ENCODE measurements at regions not wholly inside any gene's neighbourhood (a gene's known extent, or its start where the extent isn't known, plus 50 kb on each side); places are given as distances from the start of the nearest gene placed in this dataset.

- Histone ChIP-seq H3K79me2 (ENCODE audit: insufficient read depth, low read length) (no peaks in the 10 kb centered on the region), H4K20me1 (ENCODE audit: insufficient read depth, low read length, poor library complexity, severe bottlenecking) (no peaks in the 10 kb centered on the region)
Observed at GRCh38 chr3:162143180-162143579, 646.6 kb downstream of the OTOL1 start.

GRCh38 chr3:162147996-162148395, 651.4 kb downstream of the OTOL1 start:
- no peaks in the 10 kb centered on the region for H3K9me3 ChIP-seq (ENCODE audit: insufficient read depth, low read depth, low read length)
- no peaks in the 10 kb centered on the region for H3K9me2 ChIP-seq (replicated peaks; ENCODE audit: low read depth, low read length)
- TF ChIP-seq EZH2phosphoT487 (IDR thresholded peaks at IDR 0.05; ENCODE audit: borderline replicate concordance) (no peak), CTCF (conservative IDR thresholded peaks at IDR 0.05; ENCODE audit: low read length) (no peak)
- H3K4me2 ChIP-seq (ENCODE audit: low read depth, low read length, poor library complexity, severe bottlenecking): no peak overlapping the region
- H3K9ac ChIP-seq (ENCODE audit: low read depth, low read length, poor library complexity, severe bottlenecking): no peak overlapping the region
- H3K4me3 ChIP-seq (ENCODE audit: low read length, poor library complexity, severe bottlenecking): no peak overlapping the region
- no peaks in the 10 kb centered on the region for H3K36me3 ChIP-seq (ENCODE audit: insufficient read depth, low read length)
- H2AFZ ChIP-seq (ENCODE audit: low read length): peak overlapping the region; percentile 34; the same call in 1 of the 2 replicates
- H4K20me1 ChIP-seq (ENCODE audit: insufficient read depth, low read length, poor library complexity, severe bottlenecking): no peaks in the 10 kb centered on the region
- no peaks in the 10 kb centered on the region for H3K27me3 ChIP-seq (ENCODE audit: insufficient read depth, low read length, poor library complexity, severe bottlenecking)
- H3K79me2 ChIP-seq (ENCODE audit: insufficient read depth, low read length): no peaks in the 10 kb centered on the region
- H3F3A ChIP-seq (ENCODE audit: low read depth): no peaks in the 10 kb centered on the region
- peaks cover 4% of the 10 kb centered on the region for H3K4me1 ChIP-seq (ENCODE audit: insufficient read depth, low read length, poor library complexity, severe bottlenecking)

More at GRCh38 chr3:162143180-162143579, 646.6 kb downstream of the OTOL1 start:
- Histone ChIP-seq H3K27me3 (ENCODE audit: insufficient read depth, low read length, poor library complexity, severe bottlenecking) (no peaks in the 10 kb centered on the region), H3K4me2 (ENCODE audit: low read depth, low read length, poor library complexity, severe bottlenecking) (no peak overlapping the region), H3K36me3 (ENCODE audit: insufficient read depth, low read length) (no peaks in the 10 kb centered on the region), H3K4me3 (ENCODE audit: low read length, poor library complexity, severe bottlenecking) (no peak overlapping the region), H2AFZ (ENCODE audit: low read length) (peak overlapping the region; percentile 44; the same call in 1 of the 2 replicates), H3K9ac (ENCODE audit: low read depth, low read length, poor library complexity, severe bottlenecking) (no peak overlapping the region), H3F3A (ENCODE audit: low read depth) (no peaks in the 10 kb centered on the region), H3K4me1 (ENCODE audit: insufficient read depth, low read length, poor library complexity, severe bottlenecking) (peaks cover 4% of the 10 kb centered on the region), H3K9me2 (replicated peaks; ENCODE audit: low read depth, low read length) (no peaks in the 10 kb centered on the region), H3K9me3 (ENCODE audit: insufficient read depth, low read depth, low read length) (no peaks in the 10 kb centered on the region)
- TF ChIP-seq EZH2phosphoT487 (IDR thresholded peaks at IDR 0.05; ENCODE audit: borderline replicate concordance) (no peak), CTCF (conservative IDR thresholded peaks at IDR 0.05; ENCODE audit: low read length) (no peak)

GRCh38 chr3:162150790-162151189, 654.2 kb downstream of the OTOL1 start:
- TF ChIP-seq EZH2phosphoT487 (IDR thresholded peaks at IDR 0.05; ENCODE audit: borderline replicate concordance) (no peak), CTCF (conservative IDR thresholded peaks at IDR 0.05; ENCODE audit: low read length) (no peak)
- Histone ChIP-seq H4K20me1 (ENCODE audit: insufficient read depth, low read length, poor library complexity, severe bottlenecking) (no peaks in the 10 kb centered on the region), H3K79me2 (ENCODE audit: insufficient read depth, low read length) (no peaks in the 10 kb centered on the region), H3K27me3 (ENCODE audit: insufficient read depth, low read length, poor library complexity, severe bottlenecking) (no peaks in the 10 kb centered on the region), H3K9me3 (ENCODE audit: insufficient read depth, low read depth, low read length) (no peaks in the 10 kb centered on the region), H2AFZ (ENCODE audit: low read length) (no peak overlapping the region), H3K4me2 (ENCODE audit: low read depth, low read length, poor library complexity, severe bottlenecking) (no peak overlapping the region), H3F3A (ENCODE audit: low read depth) (no peaks in the 10 kb centered on the region), H3K36me3 (ENCODE audit: insufficient read depth, low read length) (no peaks in the 10 kb centered on the region), H3K9me2 (replicated peaks; ENCODE audit: low read depth, low read length) (no peaks in the 10 kb centered on the region), H3K4me3 (ENCODE audit: low read length, poor library complexity, severe bottlenecking) (no peak overlapping the region), H3K4me1 (ENCODE audit: insufficient read depth, low read length, poor library complexity, severe bottlenecking) (peaks cover 2% of the 10 kb centered on the region), H3K9ac (ENCODE audit: low read depth, low read length, poor library complexity, severe bottlenecking) (no peak overlapping the region)

Data from Loucy (cell line).